ENCODE measurements at regions not wholly inside any gene's neighbourhood (a gene's known extent, or its start where the extent isn't known, plus 50 kb on each side); places are given as distances from the start of the nearest gene placed in this dataset.

GRCh38 chr5:165887147-165887546 lies 2381.7 kb downstream of the MAT2B start:
- no peak for TF ChIP-seq CTCF (IDR thresholded peaks at IDR 0.05)
- TF ChIP-seq EP300 (IDR thresholded peaks at IDR 0.05; ENCODE audit: low read depth) = no peak
- no peak for TF ChIP-seq POLR2A (IDR thresholded peaks at IDR 0.05)
- TF ChIP-seq POLR2AphosphoS5 (IDR thresholded peaks at IDR 0.05) = no peak
- 82 to 100% methylated on average over 2 of the region's 2 CpGs for WGBS, 2 donors (ENCODE audit: low coverage in 1 of 2)
- H3K9me3 ChIP-seq = no peaks in the 10 kb centered on the region
- in situ Hi-C loops (cut with MboI; ENCODE audit: low pct_ligation_motif_present in 1 of 4, low pct_unique_long_range_greater_than_20kb in 1 of 4, low sequenced_read_pairs in 3 of 4) (no loop called here), intact Hi-C loops (cut with DNase I; ENCODE audit: low total_unique reads) (no loop called here)
- DNase-seq = no peak
- H3K36me3 ChIP-seq = no peaks in the 10 kb centered on the region
- no peak overlapping the region for H3K27ac ChIP-seq
- H3K4me1 ChIP-seq = no peaks in the 10 kb centered on the region
- no peak overlapping the region for H3K4me3 ChIP-seq
- no peaks in the 10 kb centered on the region for H3K27me3 ChIP-seq

GRCh38 chr5:165892383-165892782 lies 2387.0 kb downstream of the MAT2B start:
- no peak for DNase-seq
- intact Hi-C loops (cut with DNase I; ENCODE audit: low total_unique reads) = no loop called here
- 89 to 93% methylated on average over 5 to 6 of the region's 6 CpGs for whole genome bisulfite sequencing, 2 donors (ENCODE audit: low coverage in 1 of 2)
- Histone ChIP-seq H3K4me3 (no peak overlapping the region), H3K36me3 (no peaks in the 10 kb centered on the region), H3K27ac (no peak overlapping the region), H3K27me3 (no peaks in the 10 kb centered on the region), H3K4me1 (no peaks in the 10 kb centered on the region), H3K9me3 (no peaks in the 10 kb centered on the region)
- no peak for TF ChIP-seq EP300 (IDR thresholded peaks at IDR 0.05; ENCODE audit: low read depth)
- no peak for TF ChIP-seq POLR2AphosphoS5 (IDR thresholded peaks at IDR 0.05)
- no peak for TF ChIP-seq POLR2A (IDR thresholded peaks at IDR 0.05)
- TF ChIP-seq CTCF (IDR thresholded peaks at IDR 0.05) = no peak
- in situ Hi-C loops (cut with MboI; ENCODE audit: low pct_ligation_motif_present in 1 of 4, low pct_unique_long_range_greater_than_20kb in 1 of 4, low sequenced_read_pairs in 3 of 4) = no loop called here

- Histone ChIP-seq H3K4me3 (no peak overlapping the region), H3K9me3 (peaks cover 0 to under 1% of the 10 kb centered on the region in 2 donors), H3K27me3 (no peaks in the 10 kb centered on the region), H3K4me1 (no peaks in the 10 kb centered on the region), H3K27ac (no peak overlapping the region), H3K36me3 (no peaks in the 10 kb centered on the region)
- intact Hi-C loops (cut with DNase I; ENCODE audit: low total_unique reads) = no loop called here
- DNase-seq = no peak
- no peak for TF ChIP-seq POLR2AphosphoS5 (IDR thresholded peaks at IDR 0.05)
- no peak for TF ChIP-seq EP300 (IDR thresholded peaks at IDR 0.05; ENCODE audit: low read depth)
- no peak for TF ChIP-seq CTCF (IDR thresholded peaks at IDR 0.05)
- TF ChIP-seq POLR2A (IDR thresholded peaks at IDR 0.05) = no peak
- 63% methylated on average over 3 of the region's 3 CpGs for WGBS, 2 donors (ENCODE audit: low coverage in 1 of 2)
- in situ Hi-C loops (cut with MboI; ENCODE audit: low pct_ligation_motif_present in 1 of 4, low pct_unique_long_range_greater_than_20kb in 1 of 4, low sequenced_read_pairs in 3 of 4) = no loop called here
Measured at GRCh38 chr5:165894916-165895315, 2389.5 kb downstream of the MAT2B start.

GRCh38 chr5:165903835-165904234 lies 2387.6 kb upstream of the WWC1 start:
- Histone ChIP-seq H3K27me3 (no peaks in the 10 kb centered on the region), H3K4me1 (no peaks in the 10 kb centered on the region), H3K4me3 (no peak overlapping the region), H3K27ac (no peak overlapping the region), H3K36me3 (no peaks in the 10 kb centered on the region), H3K9me3 (peaks cover 0 to 3% of the 10 kb centered on the region in 2 donors)
- 75 to 78% methylated on average over 1 of the region's 1 CpG for WGBS, 2 donors (ENCODE audit: low coverage in 1 of 2)
- intact Hi-C loops (cut with DNase I; ENCODE audit: low total_unique reads) = no loop called here
- TF ChIP-seq POLR2A (IDR thresholded peaks at IDR 0.05) (no peak), POLR2AphosphoS5 (IDR thresholded peaks at IDR 0.05) (no peak), CTCF (IDR thresholded peaks at IDR 0.05) (no peak), EP300 (IDR thresholded peaks at IDR 0.05; ENCODE audit: low read depth) (no peak)
- DNase-seq = no peak
- in situ Hi-C loops (cut with MboI; ENCODE audit: low pct_ligation_motif_present in 1 of 4, low pct_unique_long_range_greater_than_20kb in 1 of 4, low sequenced_read_pairs in 3 of 4) = no loop called here

Data from transverse colon (tissue), 4 donors.